Ovary (tissue), 7 donors: ENCODE measurements at regions not wholly inside any gene's neighbourhood (a gene's known extent, or its start where the extent isn't known, plus 50 kb on each side); places are given as distances from the start of the nearest gene placed in this dataset.

Source experiments
- DNase-seq, 5 donors: peaks; one replicate each; pipeline ENCODE4 v3.0.0-alpha.2; 2019 to 2020
- H3K27ac ChIP-seq, 2 donors: fragments of 200-600 bp; one replicate each; pipeline versions ENCODE4 v1.5.1 to v1.8.0; 2019 to 2022
- H3K27me3 ChIP-seq: fragments of 200-600 bp; one replicate; pipeline ENCODE4 v1.8.0; 2022
- H3K36me3 ChIP-seq: fragments of 200-600 bp; sonication (generic); one replicate; pipeline ENCODE4 v1.5.1; 2019
- H3K4me1 ChIP-seq: one replicate; pipeline ENCODE4 v1.8.1; 2013; ENCODE audit warnings: mild to moderate bottlenecking, moderate library complexity; ENCODE audit not compliant: insufficient read depth
- H3K4me3 ChIP-seq: fragments of 200-600 bp; sonication (generic); one replicate; pipeline ENCODE4 v1.5.1; 2017
- H3K9me3 ChIP-seq, 2 donors: fragments of 200-600 bp in 1 of 2; sonication (generic) in 1 of 2; one replicate each; pipeline versions ENCODE4 v1.5.1 to v1.8.1; 2013 to 2019; ENCODE audit warnings: mild to moderate bottlenecking in 1 of 2, moderate library complexity in 1 of 2
- EP300 ChIP-seq: sonication (generic); formaldehyde crosslinking; IDR thresholded peaks from one replicate; pipeline ENCODE4 v1.6.1; 2017; ENCODE audit warnings: antibody characterized with exemption
- POLR2A ChIP-seq: fragments of 450-650 bp; IDR thresholded peaks from one replicate; pipeline ENCODE4 v1.6.1; 2017; ENCODE audit warnings: antibody characterized with exemption, mild to moderate bottlenecking, moderate library complexity
- WGBS, 3 donors: extraction: QIAGEN DNeasy Blood & Tissue Kit in 1 of 3; methylation state at CpG; one replicate each; pipeline versions ENCODE4 v1.1.5 to v1.1.7; 2013 to 2017; 5-methylcytosine and 5-hydroxymethylcytosine counted together
- intact Hi-C, 4 donors: fragments of 100-400 bp; cut with DNase I; formaldehyde crosslinking; loops; one replicate each; pipeline versions ENCODE4 v1.11.0 to v1.15.1; 2022 to 2023
- TF ChIP-seq, protein P1 (sequence below), 3 donors: fragments of 450-650 bp in 2 of 3; fragments of 200-600 bp in 1 of 3; IDR thresholded peaks; one replicate each; pipeline versions ENCODE4 v1.5.1 to v1.8.0; 2016 to 2022; ENCODE audit warnings: antibody characterized with exemption in 3 of 3, mild to moderate bottlenecking in 1 of 3
- donor health status: DM: no; HTN: no; CAD: no; lungs with moderate emphysema.
- donor health status: DM: no; HTN: no; CAD: no.
- donor health status: Bipolar disorder and iron deficiency.
- donor health status: DM: no; HTN: no; CAD: no.
- donor health status: DM: yes; HTN: yes; CAD: no.

DNA sequence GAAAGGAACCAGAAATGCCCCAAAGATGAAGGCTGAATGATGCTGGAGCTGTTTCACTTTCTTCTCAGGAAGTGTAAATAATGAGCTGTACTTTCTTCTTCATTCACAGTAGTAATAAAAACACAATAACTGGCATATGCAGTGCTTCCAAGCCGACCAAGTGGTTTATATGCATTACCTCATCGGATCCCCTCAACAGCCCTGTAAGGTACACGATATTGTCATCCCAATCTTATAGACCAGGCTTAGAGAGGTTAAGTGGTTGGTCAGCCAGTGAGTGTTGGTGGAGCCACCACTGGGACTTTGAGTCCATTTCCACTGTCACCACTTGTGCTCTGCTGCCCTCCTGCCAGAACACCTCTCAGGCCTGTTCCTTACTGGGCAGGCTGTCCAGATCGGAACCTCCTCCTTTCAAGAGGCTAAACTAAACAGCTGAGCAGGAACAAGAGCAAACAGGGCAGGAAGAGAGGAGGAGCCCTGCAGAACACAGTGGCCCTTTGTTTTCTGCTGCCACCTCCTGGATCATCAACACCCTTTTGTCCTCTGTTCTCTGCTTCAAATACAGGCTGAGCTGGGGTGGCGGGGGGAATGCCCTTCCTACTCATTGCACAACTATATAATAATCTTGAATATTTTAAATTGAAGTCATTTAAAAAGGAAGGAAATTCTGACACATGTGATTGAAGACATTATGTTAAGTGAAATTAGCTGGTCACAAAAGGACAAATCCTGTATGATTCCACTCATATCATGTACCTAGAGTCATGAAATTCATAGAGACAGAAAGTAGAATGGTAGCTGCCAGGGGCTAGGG, 112.5 kb upstream of the ATP6AP2 start:
- H3K27me3 ChIP-seq = no peaks in the 10 kb centered on the region
- no peak overlapping the region for H3K27ac ChIP-seq
- no peaks in the 10 kb centered on the region for H3K9me3 ChIP-seq
- H3K4me3 ChIP-seq = no peak overlapping the region
- peak in 3 of 5 donors; percentile 27 to 36 (median 30) for DNase-seq
- intact Hi-C loops = no loop called here
- H3K36me3 ChIP-seq = no peaks in the 10 kb centered on the region
- TF ChIP-seq EP300 = no peak
- TF ChIP-seq, protein P1, sequence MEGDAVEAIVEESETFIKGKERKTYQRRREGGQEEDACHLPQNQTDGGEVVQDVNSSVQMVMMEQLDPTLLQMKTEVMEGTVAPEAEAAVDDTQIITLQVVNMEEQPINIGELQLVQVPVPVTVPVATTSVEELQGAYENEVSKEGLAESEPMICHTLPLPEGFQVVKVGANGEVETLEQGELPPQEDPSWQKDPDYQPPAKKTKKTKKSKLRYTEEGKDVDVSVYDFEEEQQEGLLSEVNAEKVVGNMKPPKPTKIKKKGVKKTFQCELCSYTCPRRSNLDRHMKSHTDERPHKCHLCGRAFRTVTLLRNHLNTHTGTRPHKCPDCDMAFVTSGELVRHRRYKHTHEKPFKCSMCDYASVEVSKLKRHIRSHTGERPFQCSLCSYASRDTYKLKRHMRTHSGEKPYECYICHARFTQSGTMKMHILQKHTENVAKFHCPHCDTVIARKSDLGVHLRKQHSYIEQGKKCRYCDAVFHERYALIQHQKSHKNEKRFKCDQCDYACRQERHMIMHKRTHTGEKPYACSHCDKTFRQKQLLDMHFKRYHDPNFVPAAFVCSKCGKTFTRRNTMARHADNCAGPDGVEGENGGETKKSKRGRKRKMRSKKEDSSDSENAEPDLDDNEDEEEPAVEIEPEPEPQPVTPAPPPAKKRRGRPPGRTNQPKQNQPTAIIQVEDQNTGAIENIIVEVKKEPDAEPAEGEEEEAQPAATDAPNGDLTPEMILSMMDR (IDR thresholded peaks at IDR 0.05) = no peak
- no peak for TF ChIP-seq POLR2A
- peaks cover 2% of the 10 kb centered on the region for H3K4me1 ChIP-seq
- 53 to 59% (median 57%) methylated on average over 5 of the region's 5 CpGs for WGBS, 3 donors

DNA sequence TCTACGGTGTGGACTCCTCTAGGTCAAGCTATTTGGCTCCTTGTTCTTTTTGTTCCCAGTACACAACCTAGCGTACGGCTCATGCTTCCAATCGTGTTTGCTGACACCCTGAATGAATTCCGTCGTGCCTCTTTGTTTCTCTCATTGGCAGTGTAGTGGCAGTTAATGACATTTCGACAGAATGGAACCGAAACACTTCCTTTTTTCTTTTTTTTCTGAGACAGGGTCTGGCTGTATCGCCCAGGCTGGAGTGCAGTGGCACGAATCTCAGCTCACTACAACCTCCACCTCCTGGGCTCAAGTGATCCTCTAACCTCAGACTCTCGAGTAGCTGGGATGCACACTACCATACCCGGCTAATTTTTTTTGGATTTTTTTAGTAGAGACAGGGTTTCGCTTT, 113.3 kb upstream of the ATP6AP2 start:
- Histone ChIP-seq H3K27me3 (no peaks in the 10 kb centered on the region), H3K9me3 (no peaks in the 10 kb centered on the region), H3K27ac (no peak overlapping the region), H3K4me1 (peaks cover 1% of the 10 kb centered on the region), H3K36me3 (no peaks in the 10 kb centered on the region), H3K4me3 (no peak overlapping the region)
- no peak for TF ChIP-seq EP300
- TF ChIP-seq, protein P1 (IDR thresholded peaks at IDR 0.05) = no peak
- no peak for TF ChIP-seq POLR2A
- intact Hi-C loops = no loop called here
- no peak for DNase-seq
- WGBS, 3 donors = 86 to 91% (median 90%) methylated on average over 13 of the region's 13 CpGs

DNA sequence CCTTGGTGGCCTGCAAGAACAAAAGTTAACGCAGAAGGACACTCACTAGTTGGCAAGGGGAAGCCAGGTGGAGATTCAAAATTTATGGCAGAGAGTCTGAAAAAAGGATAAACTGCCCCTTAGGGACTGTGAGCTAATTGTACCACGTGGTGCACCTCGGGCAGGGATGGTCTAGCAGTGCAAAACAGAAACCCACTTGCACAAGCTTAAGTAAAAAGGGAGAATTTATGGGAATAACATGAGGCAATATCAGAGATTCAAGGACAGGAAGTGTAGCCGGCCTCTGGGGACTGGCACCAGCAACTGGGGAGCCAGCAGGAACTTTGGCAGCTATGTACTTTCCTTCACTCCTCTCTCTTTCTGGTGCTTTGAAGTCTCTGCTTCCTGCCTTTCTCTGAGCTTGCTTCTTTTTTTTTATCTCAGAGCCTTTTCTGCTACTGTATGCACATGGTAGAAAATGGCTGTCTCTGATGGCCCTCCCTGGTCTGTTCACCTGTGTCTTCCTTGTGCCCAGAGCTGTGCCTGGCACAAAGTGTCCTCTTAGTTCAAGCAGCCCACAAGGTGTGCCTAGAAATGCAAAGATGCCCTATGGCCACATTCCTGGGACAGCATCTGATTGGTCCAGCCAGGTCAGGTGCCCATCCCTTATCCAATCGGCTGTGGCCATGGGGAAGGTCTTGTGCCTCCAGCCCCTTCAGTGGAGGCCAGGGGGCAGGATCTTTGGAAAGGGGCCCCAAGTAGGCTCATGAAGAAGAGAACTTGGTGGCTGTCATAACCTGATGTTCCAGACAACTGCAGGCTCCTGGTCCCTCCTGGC, 114.8 kb upstream of the ATP6AP2 start:
- H3K4me1 ChIP-seq = no peaks in the 10 kb centered on the region
- WGBS, 3 donors = 41 to 49% (median 46%) methylated on average over 5 of the region's 5 CpGs
- H3K27ac ChIP-seq = no peak overlapping the region
- TF ChIP-seq EP300 = no peak
- H3K4me3 ChIP-seq = no peak overlapping the region
- H3K36me3 ChIP-seq = no peaks in the 10 kb centered on the region
- no peaks in the 10 kb centered on the region for H3K9me3 ChIP-seq
- no peaks in the 10 kb centered on the region for H3K27me3 ChIP-seq
- DNase-seq = peak in 2 of 5 donors; percentile 29 to 34
- intact Hi-C loops = no loop called here

DNA sequence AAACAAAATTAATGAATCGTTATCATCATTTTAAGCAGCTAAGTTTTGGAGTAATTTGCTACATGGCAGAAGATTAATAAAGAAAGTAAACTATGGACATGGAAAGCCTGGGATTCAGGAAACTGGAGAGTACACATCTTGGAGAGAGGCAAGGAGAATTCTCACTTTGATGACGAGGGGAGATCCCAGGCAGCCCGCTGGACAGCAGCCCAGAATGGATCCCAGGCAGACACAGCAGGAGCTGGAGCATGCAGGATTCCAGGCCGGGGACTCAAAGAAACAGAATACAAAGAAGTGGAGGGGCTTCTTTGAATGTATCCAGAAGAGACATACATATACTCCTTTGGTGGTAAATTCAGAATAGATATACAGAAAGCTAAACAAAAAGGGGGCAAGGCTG, 118.0 kb upstream of the ATP6AP2 start:
- no peaks in the 10 kb centered on the region for H3K27me3 ChIP-seq
- 36 to 42% (median 37%) methylated on average over 4 of the region's 4 CpGs for WGBS, 3 donors

More for the DNA sequence above, 118.0 kb upstream of the ATP6AP2 start:
- intact Hi-C loops = no loop called here
- Histone ChIP-seq H3K4me3 (no peak overlapping the region), H3K9me3 (no peaks in the 10 kb centered on the region), H3K36me3 (no peaks in the 10 kb centered on the region), H3K4me1 (no peaks in the 10 kb centered on the region), H3K27ac (no peak overlapping the region)
- DNase-seq = peak in 1 of 5 donors; percentile 48
- no peak for TF ChIP-seq EP300
- TF ChIP-seq, protein P1 (IDR thresholded peaks at IDR 0.05) = no peak
- no peak for TF ChIP-seq POLR2A
